Retinal pigment epithelial cell (primary cell): ENCODE measurements at regions not wholly inside any gene's neighbourhood (a gene's known extent, or its start where the extent isn't known, plus 50 kb on each side); places are given as distances from the start of the nearest gene placed in this dataset.

Experiments used
- DNase-seq: peaks from one replicate; pipeline ENCODE4 v3.0.0-alpha.2; 2010; ENCODE audit warnings: low read depth
- H3K4me3 ChIP-seq: 2 replicates; pipeline ENCODE4 v1.5.1; 2011; ENCODE audit warnings: mild to moderate bottlenecking, low read length, control low read depth, moderate library complexity
- CTCF ChIP-seq: conservative IDR thresholded peaks from 2 replicates; pipeline ENCODE4 v1.5.1; 2011; ENCODE audit warnings: low read depth, low read length, control low read depth, inconsistent platforms

GRCh38 chr9:111161015-111161415 lies 122.7 kb upstream of the LPAR1 start:
- H3K4me3 ChIP-seq: no peak overlapping the region
- DNase-seq: no peak
- no peak for TF ChIP-seq CTCF

GRCh38 chr9:111158999-111159398 lies 120.7 kb upstream of the LPAR1 start:
- H3K4me3 ChIP-seq: no peak overlapping the region
- DNase-seq: no peak
- TF ChIP-seq CTCF: no peak

GRCh38 chr9:111158363-111158762 lies 120.1 kb upstream of the LPAR1 start:
- no peak overlapping the region for H3K4me3 ChIP-seq
- no peak for DNase-seq

GRCh38 chr9:111154081-111154562 lies 115.9 kb upstream of the LPAR1 start:
- DNase-seq: no peak
- no peak for TF ChIP-seq CTCF

More at GRCh38 chr9:111158363-111158762, 120.1 kb upstream of the LPAR1 start:
- TF ChIP-seq CTCF: no peak

GRCh38 chr9:111152614-111153406 lies 114.5 kb upstream of the LPAR1 start:
- no peak for DNase-seq
- H3K4me3 ChIP-seq: no peak overlapping the region
- no peak for TF ChIP-seq CTCF

More at GRCh38 chr9:111154081-111154562, 115.9 kb upstream of the LPAR1 start:
- no peak overlapping the region for H3K4me3 ChIP-seq

- no peak overlapping the region for H3K4me3 ChIP-seq
- DNase-seq: no peak
- TF ChIP-seq CTCF: no peak
Observed at GRCh38 chr9:111151537-111151936, 113.3 kb upstream of the LPAR1 start.

- no peak overlapping the region for H3K4me3 ChIP-seq
- no peak for TF ChIP-seq CTCF
- no peak for DNase-seq
Observed at GRCh38 chr9:111150181-111150580, 111.9 kb upstream of the LPAR1 start.
